Calu3 (cell line): ENCODE measurements at regions not wholly inside any gene's neighbourhood (a gene's known extent, or its start where the extent isn't known, plus 50 kb on each side); places are given as distances from the start of the nearest gene placed in this dataset.
"Not testable (repeated sequence)": the region's sequence is repeated elsewhere in the genome, so short reads cannot be mapped to it uniquely, and the experiment has no call there.

Experiments used
- BruUV-seq: library from RNA; stranded (reverse); fragments of 400-500 nt; replicated peaks from 2 replicates; lab custom pipeline; 2021; lab: Mats Ljungman, UMichigan
- CTCF ChIA-PET: fragments of 300-600 bp; sonication (Branson Sonifier 250); formaldehyde crosslinking; loops from one replicate; lab custom pipeline; 2022; ENCODE audit warnings: antibody characterized with exemption; lab: Charles Lee
- DNase-seq: peaks from one replicate; pipeline ENCODE4 v3.0.0; 2022
- H3K27ac Mint-ChIP-seq: one replicate; pipeline ENCODE4 v1.8.0; 2022; ENCODE audit warnings: mixed read lengths; ENCODE audit not compliant: unreplicated experiment
- H3K27me3 Mint-ChIP-seq: one replicate; pipeline ENCODE4 v1.8.0; 2022; ENCODE audit warnings: mixed read lengths; ENCODE audit not compliant: unreplicated experiment
- H3K36me3 Mint-ChIP-seq: one replicate; pipeline ENCODE4 v1.8.0; 2022; ENCODE audit warnings: mild to moderate bottlenecking, moderate library complexity, mixed read lengths; ENCODE audit not compliant: insufficient read depth, unreplicated experiment
- H3K4me1 Mint-ChIP-seq: one replicate; pipeline ENCODE4 v1.8.0; 2022; ENCODE audit warnings: mild to moderate bottlenecking, low read depth, mixed read lengths; ENCODE audit not compliant: unreplicated experiment
- H3K4me3 Mint-ChIP-seq: one replicate; pipeline ENCODE4 v1.8.0; 2022; ENCODE audit warnings: mild to moderate bottlenecking, low read depth, moderate library complexity, mixed read lengths; ENCODE audit not compliant: unreplicated experiment
- H3K9me3 Mint-ChIP-seq: one replicate; pipeline ENCODE4 v1.8.0; 2022; ENCODE audit warnings: low read depth, mixed read lengths; ENCODE audit not compliant: unreplicated experiment
- intact Hi-C: fragments of 100-400 bp; cut with micrococcal nuclease; formaldehyde crosslinking; loops from one replicate; pipeline ENCODE4 v1.10.0; 2022; ENCODE audit not compliant: unreplicated experiment
- TF ChIP-seq, protein P1 (sequence below): fragments of 200-600 bp; IDR thresholded peaks from one replicate; pipeline ENCODE4 v1.8.0; 2022; ENCODE audit warnings: antibody characterized with exemption; ENCODE audit not compliant: unreplicated experiment

GRCh38 chr13:103614761-103615160 is 548.5 kb upstream of the SLC10A2 start:
- H3K27me3 Mint-ChIP-seq = no peaks in the 10 kb centered on the region
- no peak overlapping the region for H3K4me3 Mint-ChIP-seq
- CTCF ChIA-PET = no interaction called here
- TF ChIP-seq, protein P1, sequence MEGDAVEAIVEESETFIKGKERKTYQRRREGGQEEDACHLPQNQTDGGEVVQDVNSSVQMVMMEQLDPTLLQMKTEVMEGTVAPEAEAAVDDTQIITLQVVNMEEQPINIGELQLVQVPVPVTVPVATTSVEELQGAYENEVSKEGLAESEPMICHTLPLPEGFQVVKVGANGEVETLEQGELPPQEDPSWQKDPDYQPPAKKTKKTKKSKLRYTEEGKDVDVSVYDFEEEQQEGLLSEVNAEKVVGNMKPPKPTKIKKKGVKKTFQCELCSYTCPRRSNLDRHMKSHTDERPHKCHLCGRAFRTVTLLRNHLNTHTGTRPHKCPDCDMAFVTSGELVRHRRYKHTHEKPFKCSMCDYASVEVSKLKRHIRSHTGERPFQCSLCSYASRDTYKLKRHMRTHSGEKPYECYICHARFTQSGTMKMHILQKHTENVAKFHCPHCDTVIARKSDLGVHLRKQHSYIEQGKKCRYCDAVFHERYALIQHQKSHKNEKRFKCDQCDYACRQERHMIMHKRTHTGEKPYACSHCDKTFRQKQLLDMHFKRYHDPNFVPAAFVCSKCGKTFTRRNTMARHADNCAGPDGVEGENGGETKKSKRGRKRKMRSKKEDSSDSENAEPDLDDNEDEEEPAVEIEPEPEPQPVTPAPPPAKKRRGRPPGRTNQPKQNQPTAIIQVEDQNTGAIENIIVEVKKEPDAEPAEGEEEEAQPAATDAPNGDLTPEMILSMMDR = no peak
- DNase-seq = no peak
- no TSS peak for BruUV-seq
- peaks cover 3% of the 10 kb centered on the region for H3K9me3 Mint-ChIP-seq
- intact Hi-C loops = no loop called here
- no peaks in the 10 kb centered on the region for H3K36me3 Mint-ChIP-seq
- H3K4me1 Mint-ChIP-seq = no peaks in the 10 kb centered on the region
- no peak overlapping the region for H3K27ac Mint-ChIP-seq

DNA sequence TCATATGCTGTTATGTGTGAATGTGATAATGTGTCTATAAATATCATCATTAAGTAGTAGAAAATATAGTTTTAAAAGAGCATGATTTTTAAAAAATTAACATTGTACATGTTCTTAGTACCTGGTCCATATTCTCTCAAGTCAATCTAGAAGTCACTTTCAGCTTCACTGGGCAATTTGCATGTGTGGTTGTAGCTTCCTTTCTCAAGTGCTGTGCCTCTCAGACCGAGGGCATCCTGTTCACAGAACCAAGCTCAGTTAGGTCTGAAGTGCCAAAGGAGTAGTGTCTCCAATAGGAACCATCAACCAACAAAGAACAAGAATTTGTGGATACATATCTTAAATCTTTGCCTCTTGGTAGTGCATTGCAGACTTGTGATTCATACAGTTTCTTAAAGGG is 541.8 kb upstream of the SLC10A2 start:
- Mint-ChIP-seq H3K4me3 (no peak overlapping the region), H3K36me3 (no peaks in the 10 kb centered on the region), H3K27me3 (no peaks in the 10 kb centered on the region), H3K4me1 (no peaks in the 10 kb centered on the region), H3K9me3 (no peaks in the 10 kb centered on the region), H3K27ac (no peak overlapping the region)
- TF ChIP-seq, protein P1 = no peak
- intact Hi-C loops = no loop called here
- no peak for DNase-seq
- no TSS peak for BruUV-seq
- CTCF ChIA-PET = no interaction called here

DNA sequence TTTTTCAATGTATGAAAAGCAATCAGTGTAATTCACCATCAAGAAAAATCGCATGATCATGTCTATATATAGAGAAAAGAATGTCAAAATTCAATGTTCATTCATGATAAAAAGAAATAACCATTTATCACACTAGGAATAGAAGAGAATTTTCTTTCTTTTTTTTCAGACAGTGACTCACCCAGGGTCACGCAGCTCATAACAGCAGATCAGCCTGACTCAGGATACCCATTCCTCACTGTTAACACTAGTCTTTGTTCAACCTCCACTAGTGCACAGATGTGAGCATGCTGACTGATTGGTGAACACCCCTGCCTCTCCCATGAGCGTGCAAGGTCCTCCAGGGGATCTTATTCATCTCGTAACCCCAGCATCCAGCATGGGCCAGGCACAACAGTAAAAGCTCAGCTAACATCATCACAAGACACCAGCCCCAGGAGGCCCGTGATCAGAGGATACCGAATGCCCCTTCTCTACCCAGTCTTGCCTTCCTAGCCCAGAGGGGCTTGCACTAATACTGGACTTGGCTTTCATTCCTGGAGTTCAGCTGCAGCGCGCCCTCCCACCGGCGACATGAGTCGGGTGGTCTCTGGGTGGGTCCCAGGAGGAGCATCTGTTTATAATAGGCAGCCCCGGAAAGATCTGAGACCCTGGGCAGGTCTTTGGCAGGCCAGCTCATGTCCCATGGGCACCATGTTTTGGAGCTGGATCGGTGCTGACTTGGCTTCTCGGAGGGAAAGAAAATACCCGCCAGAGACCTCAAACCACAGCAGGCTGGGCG is 539.5 kb upstream of the SLC10A2 start:
- DNase-seq = no peak
- H3K36me3 Mint-ChIP-seq = no peaks in the 10 kb centered on the region
- CTCF ChIA-PET = no interaction called here

GRCh38 chr13:103599870-103600269 is 533.7 kb upstream of the SLC10A2 start:
- CTCF ChIA-PET = interaction anchor here (0.6 kb wide), 1 partner anchor 809 kb away, joined by 3 read pairs; no protein-coding TSS in a partner anchor
- H3K27me3 Mint-ChIP-seq, H3K4me1 Mint-ChIP-seq, H3K36me3 Mint-ChIP-seq, intact Hi-C loops, H3K4me3 Mint-ChIP-seq, H3K27ac Mint-ChIP-seq, H3K9me3 Mint-ChIP-seq, DNase-seq, BruUV-seq: not testable (repeated sequence)

More for the DNA sequence above, 539.5 kb upstream of the SLC10A2 start:
- no peak overlapping the region for H3K27ac Mint-ChIP-seq
- H3K4me1 Mint-ChIP-seq = no peaks in the 10 kb centered on the region
- H3K4me3 Mint-ChIP-seq = no peak overlapping the region
- no TSS peak for BruUV-seq
- no peaks in the 10 kb centered on the region for H3K9me3 Mint-ChIP-seq
- intact Hi-C loops = no loop called here
- H3K27me3 Mint-ChIP-seq = no peaks in the 10 kb centered on the region
- TF ChIP-seq, protein P1 = no peak

GRCh38 chr13:103598671-103599070 is 532.5 kb upstream of the SLC10A2 start:
- H3K4me3 Mint-ChIP-seq = no peak overlapping the region
- CTCF ChIA-PET = no interaction called here
- no peak for DNase-seq
- intact Hi-C loops = no loop called here
- H3K9me3 Mint-ChIP-seq = no peaks in the 10 kb centered on the region
- H3K27me3 Mint-ChIP-seq = no peaks in the 10 kb centered on the region
- H3K27ac Mint-ChIP-seq = no peak overlapping the region
- no TSS peak for BruUV-seq
- H3K36me3 Mint-ChIP-seq = no peaks in the 10 kb centered on the region
- TF ChIP-seq, protein P1 = no peak
- no peaks in the 10 kb centered on the region for H3K4me1 Mint-ChIP-seq
